Globus pallidus (tissue), 1 donor: ENCODE measurements at regions not wholly inside any gene's neighbourhood (a gene's known extent, or its start where the extent isn't known, plus 50 kb on each side); places are given as distances from the start of the nearest gene placed in this dataset.
"Not testable (repeated sequence)": the region's sequence is repeated elsewhere in the genome, so short reads cannot be mapped to it uniquely, and the experiment has no call there.

Experiments
- DNase-seq: peaks from one replicate; pipeline ENCODE4 v3.0.0-alpha.2; 2015; ENCODE audit warnings: low spot score

GRCh38 chr17:52895272-52895671 is 736.8 kb upstream of the CA10 start:
- DNase-seq: no peak

- DNase-seq: no peak
Measured at GRCh38 chr17:52892334-52892733, 733.8 kb upstream of the CA10 start.

GRCh38 chr17:52885882-52886281 is 727.4 kb upstream of the CA10 start:
- DNase-seq: no peak

- DNase-seq: not testable (repeated sequence)
Measured at GRCh38 chr17:52883907-52884491, 725.5 kb upstream of the CA10 start.

- not testable (repeated sequence) for DNase-seq
Measured at GRCh38 chr17:52846767-52847166, 688.3 kb upstream of the CA10 start.

- DNase-seq: no peak
Measured at GRCh38 chr17:52841971-52842370, 683.5 kb upstream of the CA10 start.

- no peak for DNase-seq
Measured at GRCh38 chr17:52837492-52837891, 679.0 kb upstream of the CA10 start.

- DNase-seq: no peak
Measured at GRCh38 chr17:52831536-52831935, 673.0 kb upstream of the CA10 start.

- no peak for DNase-seq
Measured at GRCh38 chr17:52828621-52829020, 670.1 kb upstream of the CA10 start.

- DNase-seq: no peak
Measured at GRCh38 chr17:52827526-52827925, 669.0 kb upstream of the CA10 start.

- DNase-seq: no peak
Measured at GRCh38 chr17:52824542-52824941, 666.0 kb upstream of the CA10 start.

GRCh38 chr17:52823155-52823554 is 664.6 kb upstream of the CA10 start:
- no peak for DNase-seq

- no peak for DNase-seq
Measured at GRCh38 chr17:52790359-52790955, 631.9 kb upstream of the CA10 start.

GRCh38 chr17:52789829-52790228 is 631.3 kb upstream of the CA10 start:
- DNase-seq: no peak

- DNase-seq: no peak
Measured at GRCh38 chr17:52776234-52776633, 617.7 kb upstream of the CA10 start.

GRCh38 chr17:52762794-52763167 is 604.3 kb upstream of the CA10 start:
- no peak for DNase-seq

- no peak for DNase-seq
Measured at GRCh38 chr17:52762147-52762793, 603.8 kb upstream of the CA10 start.

GRCh38 chr17:52759864-52760263 is 601.4 kb upstream of the CA10 start:
- no peak for DNase-seq

GRCh38 chr17:52758481-52758880 is 600.0 kb upstream of the CA10 start:
- no peak for DNase-seq

GRCh38 chr17:52756746-52757145 is 598.2 kb upstream of the CA10 start:
- no peak for DNase-seq

- no peak for DNase-seq
Measured at GRCh38 chr17:52754838-52755237, 596.3 kb upstream of the CA10 start.

GRCh38 chr17:52751051-52751450 is 592.5 kb upstream of the CA10 start:
- DNase-seq: no peak

GRCh38 chr17:52744179-52744578 is 585.7 kb upstream of the CA10 start:
- DNase-seq: no peak

GRCh38 chr17:52740006-52740405 is 581.5 kb upstream of the CA10 start:
- no peak for DNase-seq
